ENCODE measurements at regions not wholly inside any gene's neighbourhood (a gene's known extent, or its start where the extent isn't known, plus 50 kb on each side); places are given as distances from the start of the nearest gene placed in this dataset.

GRCh38 chr10:105986486-105986885, 1178.0 kb downstream of the SORCS1 start:
- H4K91ac ChIP-seq (replicated peaks; ENCODE audit: insufficient read length, low read length) = no peak overlapping the region
- no peak overlapping the region for H3K56ac ChIP-seq (replicated peaks; ENCODE audit: insufficient read length, low read depth, low read length)
- no peak for DNase-seq (ENCODE audit: low read depth in 1 of 2, low spot score in 2 of 2)
- no peaks in the 10 kb centered on the region for H3K23me2 ChIP-seq (ENCODE audit: low read depth, low read length)
- H3K27me3 ChIP-seq (replicated peaks in 1 of 4; ENCODE audit: control insufficient read depth in 3 of 4, extremely low read depth in 1 of 4, insufficient read depth in 3 of 4, low read length in 3 of 4) = peaks cover 0 to 1% (median 0%) of the 10 kb centered on the region in 4 experiments; a peak in 1 of 7 replicates
- FAIRE-seq = no peak
- H2AFZ ChIP-seq (ENCODE audit: low read length) = no peak overlapping the region
- H3K23ac ChIP-seq (ENCODE audit: insufficient read length) = no peak overlapping the region
- TF ChIP-seq SIX5 (IDR thresholded peaks at IDR 0.05; ENCODE audit: low read depth, low read length) = no peak
- TF ChIP-seq CREB1 (IDR thresholded peaks at IDR 0.05) = no peak
- TF ChIP-seq TAF1 (IDR thresholded peaks at IDR 0.05; ENCODE audit: low read depth, low read length) = no peak
- no peak for TF ChIP-seq TAF7 (optimal IDR thresholded peaks at IDR 0.05; ENCODE audit: borderline replicate concordance, low read depth, low read length)
- no peak overlapping the region for H3K4me2 ChIP-seq (ENCODE audit: insufficient read depth in 1 of 2, low read depth in 2 of 2, low read length in 2 of 2)
- H3K18ac ChIP-seq (ENCODE audit: extremely low read depth, low read length) = no peak overlapping the region
- no peak overlapping the region for H3K4ac ChIP-seq (replicated peaks; ENCODE audit: insufficient read length, low read depth, low read length)
- H4K8ac ChIP-seq (ENCODE audit: extremely low read depth, insufficient read depth, low read length) = no peak overlapping the region
- no peak overlapping the region for H2BK15ac ChIP-seq (ENCODE audit: low read length)
- no peak overlapping the region for H2AK5ac ChIP-seq (ENCODE audit: low read depth, low read length)
- WGBS, 2 experiments (ENCODE audit: extremely low coverage in 1 of 2, insufficient coverage in 1 of 2, insufficient read length in 1 of 2, insufficient replicate concordance in 2 of 2, low coverage in 1 of 2, low lambda C conversion rate in 2 of 2, missing lambda C conversion rate in 1 of 2) = 88% methylated on average over 2 of the region's 2 CpGs; no CpG with 5 or more reads in 1 of the 2 experiments
- H3K79me1 ChIP-seq (ENCODE audit: low read depth, low read length) = no peaks in the 10 kb centered on the region
- H2BK20ac ChIP-seq (ENCODE audit: low read length) = no peak overlapping the region
- no peaks in the 10 kb centered on the region; a peak in 1 of 7 replicates for H3K4me1 ChIP-seq (replicated peaks in 1 of 4; ENCODE audit: control insufficient read depth in 3 of 4, insufficient read depth in 4 of 4, low read length in 3 of 4)
- H3K27ac ChIP-seq (ENCODE audit: low read depth, low read length) = no peak overlapping the region
- no peak overlapping the region for H2BK12ac ChIP-seq (ENCODE audit: low read depth, low read length)
- no peak overlapping the region for H4K5ac ChIP-seq (ENCODE audit: insufficient read length, low read depth, low read length)
- no peak overlapping the region for H3K9ac ChIP-seq (replicated peaks in 1 of 4; ENCODE audit: extremely low read depth in 1 of 4, low read depth in 3 of 4, low read length in 3 of 4)
- H3K36me3 ChIP-seq (ENCODE audit: control insufficient read depth in 2 of 4, insufficient read depth in 4 of 4, low read length in 3 of 4) = no peaks in the 10 kb centered on the region
- ChIA-PET CTCF (ENCODE audit: partially characterized antibody) (interaction anchor here (0.9 to 6.6 kb wide), 3 partner anchors 12 to 56 kb away, joined by 3 to 32 read pairs (median 5); no protein-coding TSS in a partner anchor), POLR2A (ENCODE audit: partially characterized antibody) (no interaction called here)
- no peak overlapping the region for H3K14ac ChIP-seq (ENCODE audit: insufficient read length)
- H3K79me2 ChIP-seq (ENCODE audit: control insufficient read depth in 1 of 2, insufficient read depth in 2 of 2, low read length in 2 of 2) = no peaks in the 10 kb centered on the region
- no peak overlapping the region for H3K4me3 ChIP-seq (ENCODE audit: extremely low read depth in 1 of 4, insufficient read depth in 2 of 4, low read depth in 3 of 4, low read length in 4 of 4)
- H4K20me1 ChIP-seq (replicated peaks in 1 of 2; ENCODE audit: control insufficient read depth in 1 of 2, insufficient read depth in 2 of 2, low read length in 2 of 2) = no peaks in the 10 kb centered on the region
- H3K9me3 ChIP-seq (ENCODE audit: insufficient read depth in 2 of 2, low read depth in 1 of 2, low read length in 1 of 2) = no peaks in the 10 kb centered on the region
- H2BK120ac ChIP-seq (replicated peaks; ENCODE audit: low read depth, low read length) = no peak overlapping the region
- H2BK5ac ChIP-seq (ENCODE audit: low read depth, low read length) = no peak overlapping the region
